ENCODE measurements at regions not wholly inside any gene's neighbourhood (a gene's known extent, or its start where the extent isn't known, plus 50 kb on each side); places are given as distances from the start of the nearest gene placed in this dataset.
"Not testable (repeated sequence)": the region's sequence is repeated elsewhere in the genome, so short reads cannot be mapped to it uniquely, and the experiment has no call there.

DNA sequence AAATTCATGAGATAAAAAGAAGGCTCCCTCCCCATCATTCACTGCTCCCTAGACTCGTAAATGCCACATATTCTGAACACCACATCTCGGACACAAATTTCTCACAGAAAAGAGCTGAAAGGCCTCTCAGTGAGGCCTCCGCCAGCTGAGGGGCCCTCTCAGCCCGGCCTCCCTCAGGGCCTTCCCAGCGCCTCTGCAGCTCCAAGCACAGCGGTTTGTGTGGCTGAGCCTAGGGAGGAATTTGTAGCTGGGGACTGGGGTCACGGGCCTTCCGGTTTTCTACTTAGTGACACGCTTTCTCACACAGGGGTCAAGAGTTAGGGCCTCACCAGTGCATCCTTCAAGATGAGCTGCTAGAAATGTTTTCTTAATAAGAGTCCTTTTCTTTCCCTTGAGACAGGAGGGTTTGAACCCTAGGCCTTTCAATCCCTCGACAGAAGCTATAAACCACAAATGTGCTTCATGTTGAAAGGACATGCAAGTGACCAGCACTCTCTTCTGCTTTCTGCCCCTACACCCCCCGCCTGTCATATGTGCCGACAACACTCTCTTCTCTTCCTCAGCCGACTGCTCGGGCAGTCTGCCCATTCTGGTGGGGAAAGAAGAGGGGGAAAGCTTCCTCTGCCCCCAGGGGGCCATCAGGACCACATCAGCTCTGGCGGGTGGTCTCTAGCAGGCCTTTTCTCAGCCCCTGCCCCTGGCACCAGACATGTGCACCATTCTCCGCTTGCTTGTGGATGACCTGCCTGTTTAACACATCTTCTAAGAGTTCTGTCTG lies 104.9 kb downstream of the CHIC2 start:
- Histone ChIP-seq H2AFZ (ENCODE audit: low read depth, low read length) (no peak overlapping the region), H3K9me3 (ENCODE audit: low read length) (no peaks in the 10 kb centered on the region), H3K4me1 (ENCODE audit: insufficient read depth, low read length) (peaks cover 13% of the 10 kb centered on the region), H3K4me3 (ENCODE audit: low read length) (no peak overlapping the region), H3K27me3 (ENCODE audit: insufficient read depth, low read length) (peaks cover 7% of the 10 kb centered on the region), H3K36me3 (ENCODE audit: insufficient read depth, low read length) (no peaks in the 10 kb centered on the region)

DNA sequence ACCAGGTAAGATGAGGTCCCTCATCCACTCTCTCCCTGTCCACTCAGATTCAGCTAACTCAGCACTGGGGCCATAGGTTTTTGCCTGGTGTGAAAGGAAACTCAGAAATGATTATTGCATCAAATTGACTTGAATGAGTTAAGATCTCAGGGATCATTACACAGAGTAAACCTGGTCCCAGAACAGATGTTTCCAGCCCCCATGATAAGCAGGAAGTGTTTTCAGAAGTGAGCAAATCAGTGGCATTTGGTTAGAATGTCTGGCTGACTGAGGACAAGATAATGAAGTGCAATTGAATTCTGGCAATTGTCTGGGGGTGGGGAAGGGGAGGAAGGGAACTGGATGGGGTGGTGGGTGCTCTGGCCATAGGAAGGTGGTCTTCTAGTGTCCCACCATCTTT lies 108.0 kb downstream of the CHIC2 start:
- no peaks in the 10 kb centered on the region for H3K9me3 ChIP-seq (ENCODE audit: low read length)
- H3K4me1 ChIP-seq (ENCODE audit: insufficient read depth, low read length): no peaks in the 10 kb centered on the region
- no peak overlapping the region for H3K4me3 ChIP-seq (ENCODE audit: low read length)
- no peaks in the 10 kb centered on the region for H3K36me3 ChIP-seq (ENCODE audit: insufficient read depth, low read length)
- H3K27me3 ChIP-seq (ENCODE audit: insufficient read depth, low read length): peaks cover 8% of the 10 kb centered on the region
- H2AFZ ChIP-seq (ENCODE audit: low read depth, low read length): no peak overlapping the region

DNA sequence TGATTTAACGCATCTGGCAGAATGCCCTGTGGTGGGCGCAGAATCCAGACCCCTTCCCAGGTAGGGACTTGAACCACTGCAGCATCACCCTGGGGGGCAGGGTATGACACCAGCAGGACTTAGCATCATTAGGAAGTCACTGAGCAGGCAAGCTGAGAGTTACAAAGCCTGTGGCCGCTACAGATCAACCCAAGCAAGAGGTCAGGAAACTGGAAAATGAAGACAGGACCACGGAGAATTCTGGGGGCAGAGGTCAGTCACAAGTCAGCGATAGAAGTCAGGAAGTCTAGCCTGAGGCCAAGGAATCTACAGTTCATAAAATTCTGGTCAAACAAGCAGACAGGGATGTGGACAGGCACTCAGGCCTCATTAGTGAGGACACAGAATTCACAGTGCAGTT lies 108.4 kb downstream of the CHIC2 start:
- no peaks in the 10 kb centered on the region for H3K9me3 ChIP-seq (ENCODE audit: low read length)
- H3K4me3 ChIP-seq (ENCODE audit: low read length): no peak overlapping the region
- H3K4me1 ChIP-seq (ENCODE audit: insufficient read depth, low read length): no peaks in the 10 kb centered on the region

DNA sequence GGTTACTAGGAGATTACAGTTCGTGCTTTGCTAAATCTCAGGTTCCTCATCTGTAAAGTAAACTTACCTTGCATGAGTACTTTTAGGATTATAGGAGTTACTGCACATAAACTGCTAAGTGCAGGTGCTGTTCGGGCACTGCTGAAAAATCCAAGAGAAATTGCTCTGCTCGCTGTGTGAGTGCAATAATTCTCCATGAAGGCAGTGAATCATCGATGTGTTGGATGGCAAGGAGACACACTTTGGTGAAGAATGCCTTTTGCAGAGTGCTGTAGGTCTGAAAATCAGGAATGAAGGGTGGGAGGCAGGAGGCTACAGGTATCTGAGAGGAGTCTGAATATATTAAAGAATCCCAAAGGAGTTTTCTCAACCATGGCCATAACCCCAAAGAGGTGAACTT lies 113.0 kb downstream of the CHIC2 start:
- Histone ChIP-seq H3K36me3 (ENCODE audit: insufficient read depth, low read length) (no peaks in the 10 kb centered on the region), H3K4me1 (ENCODE audit: insufficient read depth, low read length) (no peaks in the 10 kb centered on the region), H3K27me3 (ENCODE audit: insufficient read depth, low read length) (peaks cover 14% of the 10 kb centered on the region), H2AFZ (ENCODE audit: low read depth, low read length) (no peak overlapping the region), H3K4me3 (ENCODE audit: low read length) (no peak overlapping the region), H3K9me3 (ENCODE audit: low read length) (no peaks in the 10 kb centered on the region)

More for the DNA sequence above, 108.4 kb downstream of the CHIC2 start:
- H3K27me3 ChIP-seq (ENCODE audit: insufficient read depth, low read length): peaks cover 11% of the 10 kb centered on the region
- H2AFZ ChIP-seq (ENCODE audit: low read depth, low read length): no peak overlapping the region
- no peaks in the 10 kb centered on the region for H3K36me3 ChIP-seq (ENCODE audit: insufficient read depth, low read length)

DNA sequence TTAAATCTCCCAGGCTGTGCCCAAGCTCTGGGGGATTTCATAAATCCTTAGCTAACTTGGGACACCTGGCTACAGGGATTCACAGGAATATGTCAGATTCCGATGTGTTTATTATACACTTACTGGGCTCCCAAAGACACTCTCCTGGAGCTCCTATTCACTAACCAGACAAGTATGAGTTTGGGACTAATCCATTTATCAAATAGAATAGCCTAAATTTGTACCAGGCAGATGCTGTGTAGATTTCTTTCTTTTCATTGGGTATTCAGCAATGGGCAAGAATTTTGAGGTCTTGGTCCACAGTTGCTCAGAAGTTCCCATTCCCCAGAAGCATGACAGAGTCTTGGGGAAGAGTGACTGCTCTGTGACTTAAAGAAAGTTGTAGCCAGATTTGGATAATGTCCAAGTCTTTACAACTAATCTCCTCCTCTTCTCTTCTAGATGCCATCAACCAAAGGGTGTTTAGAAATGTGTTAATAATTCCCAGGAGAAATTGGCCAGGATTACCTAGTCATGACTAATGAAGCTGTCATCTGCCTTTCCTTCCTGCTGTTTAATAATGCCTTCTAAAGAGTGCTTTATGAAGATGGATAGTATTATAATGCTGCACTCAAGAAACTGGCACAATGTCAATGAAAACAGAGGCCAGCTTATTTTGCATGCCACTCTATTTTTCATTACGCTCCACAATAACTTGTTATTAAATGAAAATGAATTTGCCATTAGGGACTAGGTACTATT lies 120.9 kb downstream of the CHIC2 start:
- Histone ChIP-seq H3K36me3 (ENCODE audit: insufficient read depth, low read length) (no peaks in the 10 kb centered on the region), H3K4me3 (ENCODE audit: low read length) (no peak overlapping the region), H3K4me1 (ENCODE audit: insufficient read depth, low read length) (no peaks in the 10 kb centered on the region), H2AFZ (ENCODE audit: low read depth, low read length) (no peak overlapping the region), H3K27me3 (ENCODE audit: insufficient read depth, low read length) (peaks cover 7% of the 10 kb centered on the region), H3K9me3 (ENCODE audit: low read length) (no peaks in the 10 kb centered on the region)

DNA sequence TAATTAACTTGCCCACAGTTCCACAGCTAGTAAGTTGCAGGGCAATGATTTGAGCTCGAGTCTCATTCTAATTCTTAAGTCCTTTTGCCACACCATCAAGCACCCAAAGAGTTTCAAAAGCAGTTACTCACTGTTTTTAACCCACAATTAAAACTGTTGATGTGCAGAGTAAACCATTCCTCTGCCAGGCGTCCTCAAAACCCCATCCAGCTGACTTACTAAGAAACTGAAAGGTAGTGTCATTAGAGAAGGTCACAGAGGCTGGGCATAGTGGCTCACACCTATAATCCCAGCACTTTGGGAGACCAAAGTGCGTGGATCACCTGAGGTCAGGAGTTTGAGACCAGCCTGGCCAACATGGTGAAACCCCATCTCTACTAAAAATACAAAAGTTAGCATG lies 121.7 kb downstream of the CHIC2 start:
- no peak overlapping the region for H3K4me3 ChIP-seq (ENCODE audit: low read length)
- H3K27me3 ChIP-seq (ENCODE audit: insufficient read depth, low read length): peaks cover 3% of the 10 kb centered on the region
- no peaks in the 10 kb centered on the region for H3K9me3 ChIP-seq (ENCODE audit: low read length)
- no peaks in the 10 kb centered on the region for H3K36me3 ChIP-seq (ENCODE audit: insufficient read depth, low read length)
- no peaks in the 10 kb centered on the region for H3K4me1 ChIP-seq (ENCODE audit: insufficient read depth, low read length)
- H2AFZ ChIP-seq (ENCODE audit: low read depth, low read length): no peak overlapping the region

DNA sequence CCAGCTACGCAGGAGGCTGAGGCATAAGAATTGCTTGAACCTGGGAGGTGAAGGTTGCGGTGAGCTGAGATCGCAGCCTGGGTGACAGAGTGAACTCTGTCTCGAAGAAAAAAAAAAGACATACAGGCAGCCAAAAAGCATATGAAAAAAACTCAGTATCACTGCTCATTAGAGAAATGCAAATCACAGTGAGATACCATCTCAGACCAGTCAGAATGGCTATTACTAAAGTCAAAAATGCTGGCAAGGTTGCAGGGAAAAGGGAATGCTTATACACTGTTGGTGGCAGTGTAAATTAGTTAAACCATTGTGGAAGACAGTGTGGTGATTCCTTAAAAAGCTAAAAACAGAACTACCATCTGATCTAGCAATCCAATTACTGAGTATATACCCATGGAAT lies 123.1 kb downstream of the CHIC2 start:
- H3K36me3 ChIP-seq (ENCODE audit: insufficient read depth, low read length): no peaks in the 10 kb centered on the region
- no peaks in the 10 kb centered on the region for H3K4me1 ChIP-seq (ENCODE audit: insufficient read depth, low read length)
- H2AFZ ChIP-seq (ENCODE audit: low read depth, low read length): no peak overlapping the region
- peaks cover 6% of the 10 kb centered on the region for H3K27me3 ChIP-seq (ENCODE audit: insufficient read depth, low read length)
- no peaks in the 10 kb centered on the region for H3K9me3 ChIP-seq (ENCODE audit: low read length)
- H3K4me3 ChIP-seq (ENCODE audit: low read length): no peak overlapping the region

DNA sequence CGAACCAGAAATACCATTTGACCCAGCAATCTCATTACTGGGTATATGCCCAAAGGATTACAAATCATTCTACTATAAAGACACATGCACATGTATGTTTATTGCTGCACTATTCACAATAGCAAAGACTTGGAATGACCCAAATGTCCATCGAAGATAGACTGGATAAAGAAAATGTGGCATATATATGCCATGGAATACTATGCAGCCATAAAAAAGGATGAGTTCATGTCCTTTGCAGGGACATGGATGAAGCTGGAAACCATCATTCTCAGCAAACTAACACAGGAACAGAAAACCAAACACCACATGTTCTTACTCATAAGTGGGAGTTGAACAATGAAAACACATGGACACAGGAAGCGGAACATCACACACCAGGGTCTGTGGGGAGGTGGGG lies 124.5 kb downstream of the CHIC2 start:
- H3K9me3 ChIP-seq (ENCODE audit: low read length); H3K36me3 ChIP-seq (ENCODE audit: insufficient read depth, low read length); H3K27me3 ChIP-seq (ENCODE audit: insufficient read depth, low read length); H2AFZ ChIP-seq (ENCODE audit: low read depth, low read length); H3K4me1 ChIP-seq (ENCODE audit: insufficient read depth, low read length); H3K4me3 ChIP-seq (ENCODE audit: low read length): not testable (repeated sequence)

DNA sequence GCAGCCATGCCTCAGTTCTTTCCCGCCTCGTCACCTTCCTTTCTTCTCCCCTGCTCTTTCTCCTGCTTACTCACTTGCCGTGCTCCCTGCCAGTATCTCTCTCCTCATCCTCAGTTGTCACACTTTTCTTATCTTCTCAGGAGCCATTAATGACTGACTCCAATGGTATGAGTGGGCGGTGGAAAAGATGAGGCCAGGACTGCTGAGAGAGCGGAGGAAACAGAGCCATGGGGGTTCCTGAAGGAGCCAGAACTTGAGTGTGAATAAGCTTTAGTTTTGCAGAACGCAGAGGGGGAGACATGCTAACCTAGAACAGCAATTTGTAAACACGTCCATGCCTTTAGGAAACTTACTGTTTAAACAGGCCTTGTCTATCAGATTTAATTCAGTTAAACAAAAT lies 126.5 kb downstream of the CHIC2 start:
- Histone ChIP-seq H3K9me3 (ENCODE audit: low read length) (no peaks in the 10 kb centered on the region), H3K27me3 (ENCODE audit: insufficient read depth, low read length) (peaks cover 7% of the 10 kb centered on the region), H3K36me3 (ENCODE audit: insufficient read depth, low read length) (no peaks in the 10 kb centered on the region), H3K4me1 (ENCODE audit: insufficient read depth, low read length) (no peaks in the 10 kb centered on the region), H2AFZ (ENCODE audit: low read depth, low read length) (no peak overlapping the region), H3K4me3 (ENCODE audit: low read length) (no peak overlapping the region)

DNA sequence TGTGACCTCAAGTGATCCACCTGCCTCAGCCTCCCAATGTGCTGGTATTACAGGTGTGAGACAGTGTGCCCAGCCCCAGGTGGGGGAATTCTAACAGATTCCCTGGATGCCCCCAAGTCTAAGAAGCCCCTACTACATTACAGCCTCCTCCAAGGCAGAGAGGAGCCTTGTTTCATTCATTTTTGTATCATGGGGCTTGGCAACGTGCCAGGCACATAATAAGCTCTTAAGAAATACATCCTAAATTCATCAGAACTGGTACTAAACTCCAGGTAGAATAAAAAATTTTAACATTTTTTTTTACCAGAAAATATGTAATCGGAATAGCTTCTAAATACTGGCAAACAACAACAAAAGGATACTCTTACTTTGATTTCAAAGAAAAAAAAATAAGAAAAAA lies 127.1 kb downstream of the CHIC2 start:
- H3K27me3 ChIP-seq (ENCODE audit: insufficient read depth, low read length): peaks cover 7% of the 10 kb centered on the region
- no peaks in the 10 kb centered on the region for H3K4me1 ChIP-seq (ENCODE audit: insufficient read depth, low read length)
- no peaks in the 10 kb centered on the region for H3K9me3 ChIP-seq (ENCODE audit: low read length)
- no peak overlapping the region for H3K4me3 ChIP-seq (ENCODE audit: low read length)
- H2AFZ ChIP-seq (ENCODE audit: low read depth, low read length): no peak overlapping the region
- H3K36me3 ChIP-seq (ENCODE audit: insufficient read depth, low read length): no peaks in the 10 kb centered on the region

DNA sequence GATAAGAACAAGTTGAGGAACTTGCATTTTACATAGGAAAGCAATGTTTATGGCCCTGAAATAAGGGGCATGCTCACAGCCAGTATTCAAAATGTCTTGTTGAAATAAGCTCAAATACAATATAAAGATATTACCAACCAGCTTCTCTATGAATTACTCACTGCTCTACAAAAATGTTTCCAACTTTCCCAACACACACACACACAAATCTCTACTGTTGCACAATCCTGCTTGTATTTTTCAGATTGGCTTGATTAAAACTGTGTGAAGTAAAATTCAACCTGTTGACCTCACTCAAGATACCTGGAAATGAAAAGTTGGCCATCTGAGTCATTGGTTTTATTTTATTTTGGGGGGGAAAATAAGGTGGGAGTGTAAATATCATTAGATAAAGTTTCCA lies 128.6 kb downstream of the CHIC2 start:
- no peak overlapping the region for H2AFZ ChIP-seq (ENCODE audit: low read depth, low read length)
- H3K4me3 ChIP-seq (ENCODE audit: low read length): no peak overlapping the region
- no peaks in the 10 kb centered on the region for H3K36me3 ChIP-seq (ENCODE audit: insufficient read depth, low read length)
- H3K4me1 ChIP-seq (ENCODE audit: insufficient read depth, low read length): no peaks in the 10 kb centered on the region
- no peaks in the 10 kb centered on the region for H3K9me3 ChIP-seq (ENCODE audit: low read length)
- H3K27me3 ChIP-seq (ENCODE audit: insufficient read depth, low read length): peaks cover 7% of the 10 kb centered on the region

DNA sequence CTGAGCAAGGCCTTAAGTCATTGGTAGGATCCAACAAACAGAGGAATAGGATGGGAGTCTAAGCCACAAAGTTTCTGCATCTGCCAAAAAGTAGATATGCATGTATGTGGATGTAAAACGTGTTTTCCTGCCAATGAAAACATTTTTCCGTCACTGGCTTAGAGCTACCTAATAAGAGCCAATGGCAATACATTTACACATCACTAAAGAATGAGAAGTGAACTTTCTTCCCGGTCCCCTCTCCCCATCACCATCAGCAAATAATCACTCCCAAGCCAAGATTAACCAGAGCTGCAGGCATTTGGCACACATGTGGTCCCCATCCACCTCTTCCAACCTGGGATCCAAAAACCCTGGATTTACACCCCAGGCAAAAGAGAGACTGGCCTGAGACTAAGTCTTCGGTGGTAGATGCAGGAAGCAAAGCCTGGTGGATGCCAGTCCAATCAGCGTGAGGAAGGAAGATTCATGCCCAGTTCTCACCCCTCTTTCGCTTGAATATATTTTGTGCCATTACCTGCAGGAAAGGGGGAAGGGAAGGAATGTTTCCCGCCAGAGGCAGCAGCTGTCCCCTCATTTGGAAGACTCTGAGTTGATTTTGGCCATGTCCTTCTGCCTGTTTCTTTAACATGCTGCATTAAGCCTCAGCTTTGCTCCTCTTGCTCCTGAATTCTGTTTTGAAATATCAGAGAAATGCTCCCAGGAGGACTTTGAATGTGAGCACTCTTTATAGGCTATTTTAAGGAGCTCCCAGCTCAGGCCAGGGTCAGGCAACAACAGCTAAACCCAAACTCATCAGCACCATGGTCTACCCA lies 131.4 kb downstream of the CHIC2 start:
- Histone ChIP-seq H3K4me3 (ENCODE audit: low read length) (no peak overlapping the region), H3K36me3 (ENCODE audit: insufficient read depth, low read length) (no peaks in the 10 kb centered on the region), H2AFZ (ENCODE audit: low read depth, low read length) (no peak overlapping the region), H3K9me3 (ENCODE audit: low read length) (no peaks in the 10 kb centered on the region), H3K4me1 (ENCODE audit: insufficient read depth, low read length) (no peaks in the 10 kb centered on the region), H3K27me3 (ENCODE audit: insufficient read depth, low read length) (peaks cover 7% of the 10 kb centered on the region)

DNA sequence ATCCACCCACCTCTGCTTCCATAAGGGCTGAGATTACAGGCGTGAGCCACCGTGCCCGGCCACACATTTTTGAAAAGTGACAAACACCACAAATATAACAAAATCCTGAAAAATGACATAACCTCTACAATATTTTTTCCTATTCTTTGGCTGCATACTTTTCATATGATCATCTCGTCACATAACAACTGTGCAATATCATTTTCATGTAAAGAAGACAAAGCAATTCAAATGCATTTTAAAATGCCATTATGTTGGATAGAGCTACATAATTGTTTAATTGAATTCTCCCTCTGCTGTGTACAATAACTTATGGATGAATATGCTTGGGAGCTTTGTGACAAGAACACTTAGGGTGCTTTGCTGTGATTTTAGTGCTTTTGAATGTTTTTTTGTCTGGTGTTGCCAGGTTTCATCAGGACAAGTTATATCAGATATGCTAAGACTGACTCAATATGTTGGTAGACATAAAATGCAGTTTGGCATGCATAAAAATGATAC lies 132.9 kb downstream of the CHIC2 start:
- Histone ChIP-seq H2AFZ (ENCODE audit: low read depth, low read length) (no peak overlapping the region), H3K36me3 (ENCODE audit: insufficient read depth, low read length) (no peaks in the 10 kb centered on the region), H3K4me1 (ENCODE audit: insufficient read depth, low read length) (no peaks in the 10 kb centered on the region), H3K4me3 (ENCODE audit: low read length) (no peak overlapping the region), H3K9me3 (ENCODE audit: low read length) (no peaks in the 10 kb centered on the region), H3K27me3 (ENCODE audit: insufficient read depth, low read length) (peaks cover 6% of the 10 kb centered on the region)
